ENCODE measurements at regions not wholly inside any gene's neighbourhood (a gene's known extent, or its start where the extent isn't known, plus 50 kb on each side); places are given as distances from the start of the nearest gene placed in this dataset.
"Not testable (repeated sequence)": the region's sequence is repeated elsewhere in the genome, so short reads cannot be mapped to it uniquely, and the experiment has no call there.

DNA sequence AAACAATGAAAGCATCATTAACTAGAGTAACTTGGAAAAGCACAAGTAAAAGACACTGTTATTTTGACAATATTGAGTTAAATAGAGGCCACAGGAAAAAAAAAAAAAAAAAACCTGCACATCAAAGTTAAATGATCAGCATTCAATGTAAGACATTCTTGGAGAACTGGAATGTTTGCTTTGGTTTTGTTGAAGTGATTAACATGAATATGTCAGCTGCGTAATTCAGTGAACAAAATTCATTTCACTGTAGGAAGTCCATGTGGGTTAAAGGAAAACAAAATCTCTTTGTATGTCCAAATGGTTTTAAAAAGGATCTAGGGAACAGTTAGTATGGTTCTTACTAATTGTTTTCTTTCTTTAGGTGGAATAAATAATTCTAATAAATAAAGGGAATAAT, 252.8 kb upstream of the CNTN6 start:
- DNase-seq: no peak

DNA sequence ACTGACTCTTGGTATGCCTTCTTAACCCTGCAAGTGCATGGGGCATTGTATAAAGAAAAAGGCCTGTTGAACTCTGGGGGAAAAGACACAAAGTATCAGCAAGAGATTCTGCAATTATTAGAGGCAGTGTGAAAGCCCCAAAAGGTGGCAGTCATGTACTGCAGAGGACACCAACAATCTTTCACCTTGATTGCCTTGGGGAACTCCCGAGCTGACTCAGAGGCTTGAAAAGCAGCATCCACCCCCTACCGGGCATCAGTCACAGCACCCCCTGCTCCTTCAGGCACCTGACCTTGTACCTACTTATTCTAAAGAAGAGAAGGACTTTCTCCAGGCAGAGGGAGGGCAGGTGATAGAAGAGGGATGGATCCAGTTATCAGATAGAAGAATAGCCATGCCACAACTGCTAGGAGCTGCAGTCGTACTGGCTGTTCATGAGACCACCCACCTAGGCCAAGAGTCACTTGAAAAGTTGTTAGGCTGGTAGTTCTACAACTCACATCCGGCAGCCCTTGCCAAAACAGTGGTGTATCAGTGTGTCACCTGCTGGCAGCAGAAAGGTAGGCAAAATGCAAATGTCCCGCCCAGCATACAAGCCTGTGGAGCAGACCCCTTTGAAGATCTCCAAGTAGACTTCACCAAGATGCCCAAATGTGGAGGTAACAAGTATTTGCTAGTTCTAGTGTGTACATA, 241.6 kb upstream of the CNTN6 start:
- no peak for DNase-seq

DNA sequence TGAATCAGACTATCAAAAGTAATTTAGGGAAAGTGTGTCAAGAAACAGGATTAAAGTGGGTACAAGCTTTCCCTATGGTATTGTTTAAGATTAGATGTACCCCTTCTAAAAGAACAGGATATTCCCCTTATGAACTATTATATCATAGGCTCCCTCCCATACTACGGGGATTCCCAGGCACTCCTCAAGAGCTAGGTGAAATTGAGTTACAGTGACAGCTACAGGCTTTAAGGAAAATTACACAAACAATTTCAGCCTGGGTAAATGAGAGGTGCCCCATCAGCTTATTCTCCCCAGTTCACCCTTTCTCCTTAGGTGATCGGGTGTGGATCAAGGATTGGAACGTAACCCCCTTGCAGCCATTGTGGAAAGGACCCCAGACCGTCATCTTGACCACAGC, 240.8 kb upstream of the CNTN6 start:
- DNase-seq: no peak

DNA sequence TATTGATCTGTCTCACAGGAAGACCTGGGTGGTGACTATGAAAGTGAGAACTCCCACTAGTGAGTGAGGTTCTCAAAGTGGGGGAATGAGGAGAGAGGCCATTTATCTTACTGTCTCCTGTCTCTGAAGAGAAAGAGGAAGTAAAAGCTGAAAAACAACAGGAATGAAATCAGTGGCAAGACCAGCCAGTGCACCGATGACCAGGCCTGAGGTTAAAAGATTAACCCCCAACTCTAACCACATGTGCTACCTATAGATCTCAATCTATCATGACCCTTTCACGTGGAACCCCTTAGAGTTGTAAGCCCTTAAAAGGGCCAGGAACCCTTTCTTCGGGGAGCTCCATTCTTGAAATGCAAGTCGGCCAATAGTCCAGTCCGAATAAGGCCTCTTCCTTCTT, 239.3 kb upstream of the CNTN6 start:
- DNase-seq: no peak

DNA sequence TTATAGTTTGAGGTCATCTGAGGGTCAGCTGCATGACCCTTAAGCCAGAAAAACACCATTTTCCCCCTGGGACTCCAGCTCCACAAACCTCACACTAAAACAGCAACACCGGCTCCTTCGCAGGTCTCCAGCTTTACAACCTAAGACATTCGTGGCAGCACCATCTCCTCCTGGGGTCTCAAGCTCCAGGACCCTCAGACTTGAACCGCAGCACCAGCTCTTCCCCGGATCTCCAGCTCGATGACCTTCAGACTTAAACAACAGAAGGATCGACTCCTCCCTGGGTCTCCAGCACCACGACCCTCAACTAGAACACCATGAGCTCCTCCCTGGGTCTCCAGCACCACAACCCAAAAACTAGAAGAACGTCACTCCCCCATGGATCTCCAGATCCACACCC, 233.7 kb upstream of the CNTN6 start:
- DNase-seq: no peak

DNA sequence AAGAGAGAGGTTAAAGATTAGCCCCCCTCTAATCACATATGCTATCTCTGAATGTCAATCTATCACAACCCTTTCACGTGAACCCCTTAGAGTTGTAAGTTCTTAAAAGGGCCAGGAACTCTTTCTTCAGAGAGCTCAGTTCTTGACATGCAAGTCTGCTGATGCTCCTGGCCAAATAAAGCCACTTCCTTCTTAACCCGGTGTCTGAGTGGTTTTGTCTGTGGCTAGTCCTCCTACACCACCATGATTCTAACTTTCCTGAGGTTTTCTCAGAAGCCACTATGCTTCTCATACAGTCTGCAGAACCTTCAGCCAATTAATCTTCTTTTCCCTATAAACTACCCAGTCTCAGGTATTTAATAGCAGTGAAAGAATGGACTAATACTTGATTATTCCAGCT, 231.1 kb upstream of the CNTN6 start:
- DNase-seq: no peak

DNA sequence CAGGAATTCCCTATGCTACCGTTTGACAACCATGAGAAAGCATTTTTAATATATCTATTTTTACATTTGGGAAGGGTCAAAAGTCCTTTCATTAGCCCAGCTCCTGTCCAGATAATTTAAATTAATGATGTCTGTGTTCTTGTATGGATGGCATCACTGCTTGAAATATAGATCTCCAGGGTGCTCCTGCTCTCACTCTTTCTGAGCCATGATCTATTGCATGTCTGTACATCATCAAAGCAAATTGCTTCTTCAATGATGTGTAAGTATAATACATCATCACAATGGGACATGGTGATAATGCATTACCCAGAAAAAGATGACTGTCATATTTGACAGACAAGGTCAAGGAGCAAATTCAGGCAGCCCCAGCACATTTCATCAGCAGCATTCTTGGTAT, 223.6 kb upstream of the CNTN6 start:
- DNase-seq: no peak

DNA sequence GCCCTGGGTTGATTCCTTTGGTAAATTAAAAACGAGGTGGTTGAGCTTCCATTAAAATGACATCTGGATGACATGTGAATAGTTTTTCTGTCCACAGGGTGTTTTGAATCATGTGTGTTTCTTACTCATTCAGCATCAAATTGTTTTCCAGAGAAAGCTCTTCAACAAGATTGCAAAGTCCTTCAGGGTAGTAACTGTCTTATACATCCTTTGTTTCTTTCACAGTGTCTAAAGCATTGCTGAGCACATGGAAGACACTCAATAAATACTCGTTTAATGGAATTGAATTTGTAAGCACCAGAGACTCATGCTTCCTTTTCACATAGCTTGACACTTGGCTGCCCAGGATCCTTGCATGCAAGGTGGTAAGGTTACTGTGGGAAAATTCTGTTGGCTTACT, 223.1 kb upstream of the CNTN6 start:
- DNase-seq: no peak

DNA sequence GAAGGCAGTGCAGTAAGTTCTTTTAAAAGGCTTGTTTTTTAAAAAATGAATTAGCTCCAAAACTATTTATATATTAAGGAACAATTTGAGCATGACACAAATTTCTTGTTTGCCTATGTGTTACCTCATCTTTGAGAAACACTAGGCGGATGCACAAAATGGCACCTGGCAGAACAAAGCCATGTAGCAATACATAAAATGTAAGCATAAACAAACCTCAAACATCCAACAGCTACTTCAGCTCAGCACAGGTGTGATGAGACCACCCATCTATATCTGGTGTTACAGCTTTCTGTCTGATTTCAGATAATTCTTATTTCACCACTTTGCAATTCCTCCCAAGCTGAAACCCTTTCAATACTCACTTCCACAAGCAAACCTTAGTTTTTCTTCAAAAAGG, 221.2 kb upstream of the CNTN6 start:
- no peak for DNase-seq

DNA sequence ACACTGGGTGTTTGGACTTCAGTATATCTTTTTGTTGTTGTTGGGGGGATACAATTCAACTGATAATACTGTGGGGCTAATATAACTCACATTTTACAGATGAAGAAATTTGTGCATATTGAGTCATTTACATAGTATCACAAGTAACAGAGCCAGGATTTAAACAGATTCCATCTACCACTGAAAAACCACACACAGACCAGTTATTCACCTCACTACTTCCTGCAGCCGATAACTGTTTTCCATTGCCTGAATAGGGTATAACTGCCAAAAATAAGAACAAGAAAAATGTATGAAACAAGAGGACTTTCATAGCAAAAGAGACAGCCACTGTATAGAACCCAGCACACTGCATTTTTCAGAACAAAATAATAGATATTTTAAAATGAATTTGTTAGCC, 215.8 kb upstream of the CNTN6 start:
- DNase-seq: no peak

DNA sequence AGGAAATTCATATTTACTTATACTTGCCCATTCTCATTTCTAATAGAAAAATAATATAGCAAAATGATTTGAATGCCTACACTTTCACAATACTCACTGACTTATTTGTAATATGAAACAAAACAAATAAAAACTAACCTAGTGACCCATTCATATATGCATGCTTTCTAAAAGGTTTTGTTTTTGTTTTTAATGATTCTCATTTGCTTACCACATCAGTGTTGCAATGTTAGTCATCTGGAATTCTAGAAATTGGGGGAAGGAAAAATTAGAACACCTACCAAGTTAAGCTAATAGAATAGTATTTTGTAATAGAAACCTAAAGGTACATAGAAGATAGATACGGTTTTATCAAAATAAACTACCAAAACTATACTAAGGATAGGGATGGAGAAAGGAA, 214.1 kb upstream of the CNTN6 start:
- DNase-seq: no peak

DNA sequence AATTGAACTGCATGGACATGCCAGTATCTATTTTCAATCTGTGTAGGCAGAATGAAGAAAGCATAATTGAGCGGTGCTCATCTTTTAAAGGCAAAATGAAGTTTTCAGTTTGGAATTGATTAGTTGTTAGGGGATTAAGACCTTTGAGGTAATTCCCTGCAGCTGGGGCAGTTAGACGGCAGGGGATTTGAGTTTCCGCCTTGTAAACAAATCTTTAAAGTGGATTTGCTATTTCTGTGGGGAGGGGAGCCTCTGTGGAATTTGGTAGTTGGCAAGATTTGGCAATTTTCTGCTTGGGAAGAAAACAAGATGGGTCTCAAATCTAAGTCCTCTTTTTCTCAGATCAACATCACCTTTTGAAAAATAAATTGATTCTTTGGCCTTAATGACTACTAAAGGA, 212.5 kb upstream of the CNTN6 start:
- peak; percentile 5 for DNase-seq

DNA sequence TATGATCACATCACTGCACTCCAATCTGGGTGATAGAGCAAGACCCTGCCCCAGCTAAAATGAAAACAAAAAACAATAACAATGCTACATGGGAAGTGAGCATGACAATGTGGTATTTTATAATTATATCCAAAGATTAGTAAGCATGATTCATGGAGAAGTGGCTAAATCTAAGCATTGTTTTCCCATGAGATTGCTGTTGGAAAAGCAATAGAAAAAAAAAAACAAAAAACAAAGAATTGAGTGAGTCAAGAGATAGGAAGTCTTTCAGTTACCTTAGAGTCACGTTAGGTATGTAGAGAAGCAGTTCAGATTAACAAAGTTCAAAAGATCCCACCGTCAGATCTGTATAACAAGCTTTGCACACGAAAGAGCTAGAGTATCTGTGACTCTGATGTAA, 210.3 kb upstream of the CNTN6 start:
- no peak for DNase-seq

DNA sequence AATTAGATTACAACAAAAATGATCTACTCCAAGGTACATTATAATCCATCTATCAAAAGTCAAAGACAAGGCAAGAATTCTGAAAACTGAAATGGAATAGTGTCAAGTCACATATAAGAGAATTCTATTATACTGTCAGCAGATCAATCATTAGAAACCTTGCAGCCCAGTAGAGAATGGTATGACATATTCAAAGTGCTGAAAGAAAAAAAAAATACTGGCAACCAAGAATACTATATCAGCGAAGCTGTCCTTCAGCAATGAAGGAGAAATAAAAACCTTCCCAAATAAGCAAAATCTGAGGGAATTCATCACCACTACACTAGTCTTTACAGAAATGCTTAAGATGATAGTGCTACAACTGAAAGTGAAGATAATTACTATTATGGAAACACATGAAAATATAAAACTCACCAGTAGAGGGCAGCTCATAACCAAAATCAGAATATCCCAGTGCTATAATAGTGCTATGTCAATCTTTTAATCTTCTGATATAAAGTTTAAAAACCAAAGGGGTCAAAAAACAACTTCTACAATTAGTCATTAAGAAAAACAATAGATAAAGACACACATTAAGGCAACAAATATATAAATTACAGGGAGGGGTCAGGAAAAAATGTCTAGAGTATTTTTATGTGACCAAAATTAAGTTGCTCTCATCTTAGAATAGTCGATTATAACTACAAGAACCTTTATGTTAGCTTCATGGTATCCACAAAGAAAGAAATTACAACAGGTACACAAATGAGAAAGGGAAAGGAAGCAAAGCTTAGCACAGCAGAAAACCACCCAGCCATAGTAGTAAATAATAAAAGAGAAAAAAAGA, 190.7 kb upstream of the CNTN6 start:
- DNase-seq: no peak

DNA sequence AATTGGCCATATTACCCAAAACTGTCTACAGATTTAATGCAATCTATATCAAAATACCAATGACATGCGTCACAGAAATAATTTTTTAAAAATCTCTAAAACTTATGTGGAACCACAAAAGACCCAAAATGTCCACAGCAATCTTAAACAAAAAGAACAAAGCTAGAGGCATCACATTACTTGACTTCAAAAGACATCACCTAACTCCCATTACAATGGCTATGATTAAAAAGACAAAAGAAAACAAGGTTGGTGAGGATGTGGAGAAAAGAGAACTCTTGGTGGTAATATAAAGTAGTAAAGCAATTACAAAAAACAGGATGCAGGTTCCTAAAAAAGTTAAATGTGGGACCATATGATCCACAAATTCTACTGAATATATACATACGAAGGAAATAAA, 187.6 kb upstream of the CNTN6 start:
- DNase-seq: no peak

DNA sequence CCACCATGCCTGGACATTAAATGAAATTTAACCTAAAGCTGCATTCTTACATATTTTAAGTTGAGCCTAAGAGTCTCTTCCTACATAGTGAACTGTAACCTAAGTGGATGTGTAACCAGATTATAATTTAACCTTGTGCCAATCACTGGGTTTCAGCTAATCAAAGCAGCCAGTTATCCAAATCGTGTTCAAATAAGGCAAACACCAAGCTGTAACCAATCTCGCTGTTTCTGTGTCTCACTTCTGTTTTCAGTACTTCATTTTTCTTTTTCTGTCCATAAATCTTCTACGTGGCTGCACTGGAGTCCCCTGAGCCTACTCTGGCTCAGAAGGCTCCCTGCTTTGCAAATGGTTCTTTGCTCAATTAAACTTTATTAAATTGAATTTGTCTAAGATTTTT, 186.1 kb upstream of the CNTN6 start:
- DNase-seq: no peak

DNA sequence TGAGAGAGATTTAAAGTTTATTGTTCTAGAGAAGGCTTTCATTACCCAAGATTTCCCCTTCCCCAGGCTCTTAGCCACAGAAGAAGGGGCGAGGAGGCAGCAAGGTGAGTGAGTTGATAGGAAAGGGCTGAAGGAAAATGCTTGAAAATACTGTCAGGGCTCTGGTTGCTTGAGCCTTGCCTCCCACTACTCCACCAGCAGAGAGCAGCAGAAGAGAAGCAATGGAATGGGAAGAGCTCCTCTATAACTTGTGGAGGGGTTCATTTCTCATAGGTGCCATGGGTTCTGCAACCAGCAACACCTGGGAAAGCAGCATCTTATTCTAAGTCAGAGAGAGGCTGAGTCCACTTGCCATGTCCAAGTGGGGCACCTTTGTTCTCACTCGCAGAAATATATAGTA, 184.0 kb upstream of the CNTN6 start:
- DNase-seq: peak; percentile 24

DNA sequence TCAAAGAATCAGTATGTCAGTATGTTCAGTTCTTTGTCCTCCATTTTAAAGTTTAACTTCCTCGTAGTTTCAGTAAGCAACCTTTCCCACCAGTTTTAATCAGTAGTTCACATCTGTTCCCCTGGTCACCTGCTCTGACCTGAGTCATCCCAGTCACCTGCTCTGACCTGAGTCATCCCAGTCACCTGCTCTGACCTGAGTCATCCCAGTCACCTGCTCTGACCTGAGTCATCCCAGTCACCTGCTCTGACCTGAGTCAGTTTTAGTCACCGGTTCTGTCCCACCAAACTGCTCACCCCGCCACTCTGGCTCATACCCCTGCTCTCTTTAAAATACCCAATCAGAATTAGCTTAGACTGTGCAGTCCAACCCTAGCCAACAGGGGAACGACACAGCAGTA, 180.1 kb upstream of the CNTN6 start:
- DNase-seq: not testable (repeated sequence)

DNA sequence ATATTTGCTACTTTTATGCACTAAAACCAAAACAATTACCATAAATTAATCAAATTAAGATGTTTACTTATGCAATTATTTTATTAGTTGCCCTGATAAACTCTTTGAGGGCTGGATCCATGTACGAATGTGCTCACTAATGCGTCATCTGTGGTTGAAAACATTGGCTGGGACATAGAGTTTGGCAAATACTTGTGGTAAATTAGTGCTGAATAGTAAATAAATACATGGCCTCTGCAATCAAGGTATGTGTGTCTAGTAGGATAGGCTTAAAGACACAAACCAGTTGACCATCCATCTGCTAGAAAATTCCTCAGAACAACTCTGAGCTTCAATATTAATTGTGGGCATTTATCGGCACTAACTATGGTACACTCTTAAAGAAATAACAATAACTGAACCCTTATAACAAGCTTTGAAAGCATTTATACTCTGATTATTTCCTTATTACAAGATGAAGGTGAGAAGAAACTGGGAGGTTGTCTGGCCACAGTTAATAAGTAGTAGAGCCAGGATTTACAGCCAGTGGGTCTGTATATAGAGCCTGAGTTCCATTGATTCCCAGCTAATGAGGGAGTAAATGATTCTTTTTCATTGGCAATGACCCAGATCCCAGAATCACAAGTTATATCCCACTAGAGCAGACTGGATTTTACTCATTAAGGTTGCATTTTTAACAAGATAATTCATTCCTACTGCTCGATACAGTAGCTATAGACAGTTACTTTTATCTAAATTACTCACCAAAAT, 169.5 kb upstream of the CNTN6 start:
- DNase-seq: no peak

DNA sequence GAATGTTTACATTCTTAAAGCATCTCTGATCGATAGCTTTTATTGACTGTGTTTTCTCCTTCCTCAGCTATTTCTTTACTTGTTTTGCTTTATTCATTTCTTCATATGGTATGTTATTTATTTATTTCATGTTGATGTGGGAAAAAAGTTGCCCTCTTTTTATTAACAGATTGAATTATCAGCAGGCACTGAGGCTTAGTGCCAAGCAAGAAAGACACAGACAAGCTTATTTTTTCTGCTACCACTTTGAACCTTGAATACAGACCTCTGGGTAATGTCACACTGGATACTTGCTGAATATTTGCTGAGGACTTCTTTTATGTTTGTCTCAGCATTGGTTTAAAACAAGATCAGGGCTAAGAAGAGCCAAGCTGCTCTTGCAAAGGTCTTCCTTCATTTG, 162.0 kb upstream of the CNTN6 start:
- DNase-seq: no peak

DNA sequence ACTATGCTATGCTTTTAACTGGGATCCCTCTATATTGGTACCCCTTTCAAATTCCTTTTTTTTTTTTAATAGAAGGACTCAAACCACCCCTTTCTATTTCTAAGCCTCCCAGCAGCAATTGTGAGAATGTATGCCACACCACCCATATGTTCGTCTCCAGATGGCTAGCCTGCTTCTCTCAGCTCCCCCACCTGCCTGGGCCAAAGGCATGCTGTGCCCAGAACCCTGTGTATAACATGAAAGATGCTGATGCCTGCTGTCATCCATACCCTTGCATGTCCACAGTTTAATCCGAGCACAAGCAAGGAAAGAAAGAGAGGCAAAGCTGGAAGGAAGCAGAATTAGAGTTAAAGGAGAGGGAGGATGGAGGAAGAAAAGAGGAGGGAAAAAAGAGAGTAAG, 159.5 kb upstream of the CNTN6 start:
- DNase-seq: peak; percentile 47

DNA sequence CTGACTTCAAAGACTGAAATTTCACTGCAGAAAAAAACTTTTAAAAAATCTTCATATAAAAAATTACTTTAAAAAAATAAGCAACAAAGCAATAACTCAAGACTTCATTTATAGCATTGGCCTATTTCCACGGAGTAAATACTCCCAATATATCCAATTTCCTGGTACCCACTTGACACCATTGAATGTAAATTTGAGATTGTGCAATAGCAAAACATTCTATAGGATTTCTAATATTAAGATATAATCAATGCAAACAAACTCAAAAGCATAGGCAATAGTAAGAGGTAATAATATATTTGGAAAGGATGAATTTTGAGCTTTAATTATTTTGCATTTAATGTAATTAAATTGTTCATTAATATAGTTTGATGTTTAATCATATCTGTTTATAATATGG, 148.0 kb upstream of the CNTN6 start:
- DNase-seq: no peak

DNA sequence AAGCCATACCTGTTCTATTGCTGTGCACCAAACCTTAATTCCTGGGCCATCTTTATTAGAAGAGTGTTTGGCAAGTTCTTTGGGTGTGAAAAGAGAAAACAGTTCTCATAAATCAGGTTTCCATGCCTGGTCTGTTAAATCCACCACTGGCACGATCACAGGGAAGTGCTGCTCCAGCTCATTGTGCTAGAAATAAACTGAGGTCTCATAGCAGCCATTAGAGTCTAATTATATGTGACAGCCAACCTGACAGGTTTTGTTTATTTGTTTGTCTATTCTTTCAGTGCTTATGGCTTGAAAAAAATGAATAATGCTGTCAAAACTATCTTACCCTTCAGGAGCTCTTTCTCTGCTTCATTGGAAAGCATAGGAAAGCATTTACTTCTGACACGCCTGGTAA, 147.1 kb upstream of the CNTN6 start:
- no peak for DNase-seq

DNA sequence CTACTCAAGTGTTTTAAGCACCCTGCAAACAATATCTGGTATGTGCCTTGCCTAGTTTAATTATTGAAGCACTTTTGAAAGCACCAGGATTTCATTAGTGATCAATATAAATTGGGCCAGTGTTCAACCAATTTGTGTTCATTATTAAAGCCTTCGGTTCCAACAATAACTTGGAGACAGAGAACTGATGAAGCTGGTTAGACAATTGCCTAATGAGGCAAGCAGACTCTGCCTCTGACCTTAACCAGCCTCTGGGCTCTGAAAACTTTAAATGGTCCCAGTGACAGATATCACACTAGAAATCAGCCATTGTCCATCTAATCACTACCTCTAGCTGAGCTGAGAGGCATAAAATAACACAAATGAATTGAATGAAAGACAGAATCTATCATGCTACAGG, 139.9 kb upstream of the CNTN6 start:
- peak; percentile 59 for DNase-seq
